ENCODE measurements at regions not wholly inside any gene's neighbourhood (a gene's known extent, or its start where the extent isn't known, plus 50 kb on each side); places are given as distances from the start of the nearest gene placed in this dataset.

DNA sequence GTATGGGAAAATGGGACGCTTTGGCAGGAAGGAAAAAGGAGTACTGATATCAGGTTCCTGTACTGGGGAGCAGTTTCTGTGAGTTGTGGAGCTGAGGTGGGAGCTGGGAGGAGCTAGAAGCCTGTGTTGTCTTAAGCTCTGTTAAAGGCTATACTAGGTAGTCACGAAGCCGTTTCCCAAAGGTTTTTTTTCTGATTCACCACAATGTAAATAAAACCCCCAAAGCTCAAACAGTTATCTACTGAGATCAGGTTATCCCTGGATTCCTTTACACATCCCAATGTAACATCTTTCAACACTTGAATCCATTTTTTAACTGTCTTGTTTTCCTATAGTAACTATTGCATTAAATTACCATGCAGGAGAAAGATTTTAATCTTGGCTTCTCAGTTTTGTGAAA, 297.4 kb upstream of the SFRP2 start:
- no peak overlapping the region for H3K4me3 ChIP-seq (ENCODE audit: low read depth, low read length)
- TF ChIP-seq CTCF (IDR thresholded peaks at IDR 0.05; ENCODE audit: borderline replicate concordance, insufficient read depth, low read depth, low read length), result no peak

DNA sequence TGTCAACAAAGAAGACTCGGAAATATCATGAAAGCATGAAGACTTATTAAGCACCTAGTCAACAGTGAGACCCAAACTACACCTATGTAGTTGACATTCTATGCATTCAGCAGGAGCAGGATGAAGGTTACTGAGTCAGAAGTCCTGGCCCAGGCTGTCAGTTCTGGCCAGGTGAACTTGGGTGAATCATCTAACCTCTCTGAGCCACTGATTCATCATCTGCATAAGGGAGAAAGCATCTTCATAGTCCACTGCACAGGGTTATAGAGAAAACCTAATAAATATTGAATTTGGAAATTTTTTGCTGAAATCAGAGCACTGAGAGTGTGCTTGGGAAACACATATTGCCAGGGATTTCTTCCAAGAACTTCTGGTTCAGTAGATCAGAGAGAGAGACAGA, 296.0 kb upstream of the SFRP2 start:
- no peak overlapping the region for H3K4me3 ChIP-seq (ENCODE audit: low read depth, low read length)
- no peak for TF ChIP-seq CTCF (IDR thresholded peaks at IDR 0.05; ENCODE audit: borderline replicate concordance, insufficient read depth, low read depth, low read length)

GRCh38 chr4:154082760-154083535, 294.1 kb upstream of the SFRP2 start:
- peak; percentile 44; the same call in 1 of the 2 replicates for TF ChIP-seq CTCF (IDR thresholded peaks at IDR 0.05; ENCODE audit: borderline replicate concordance, insufficient read depth, low read depth, low read length)
- H3K4me3 ChIP-seq (ENCODE audit: low read depth, low read length), result no peak overlapping the region

DNA sequence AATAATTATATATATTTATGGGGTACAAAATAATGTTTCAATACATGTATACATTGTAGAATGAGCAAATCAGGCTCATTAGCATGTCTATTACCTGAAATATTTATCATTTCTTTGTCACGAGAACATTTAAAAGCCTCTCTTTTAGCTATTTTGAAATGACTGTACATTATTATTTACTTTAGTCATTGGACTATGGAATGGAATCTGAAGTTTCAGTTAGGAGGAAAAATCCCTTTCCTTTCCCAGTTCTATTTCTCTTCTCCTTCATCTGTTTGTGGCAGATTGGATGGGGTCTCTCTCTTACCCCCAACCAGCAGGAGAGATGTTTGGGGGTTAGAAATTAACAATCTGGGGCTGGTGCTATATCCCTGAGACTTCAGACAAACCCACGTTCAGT, 292.5 kb upstream of the SFRP2 start:
- TF ChIP-seq CTCF (IDR thresholded peaks at IDR 0.05; ENCODE audit: borderline replicate concordance, insufficient read depth, low read depth, low read length), result no peak

DNA sequence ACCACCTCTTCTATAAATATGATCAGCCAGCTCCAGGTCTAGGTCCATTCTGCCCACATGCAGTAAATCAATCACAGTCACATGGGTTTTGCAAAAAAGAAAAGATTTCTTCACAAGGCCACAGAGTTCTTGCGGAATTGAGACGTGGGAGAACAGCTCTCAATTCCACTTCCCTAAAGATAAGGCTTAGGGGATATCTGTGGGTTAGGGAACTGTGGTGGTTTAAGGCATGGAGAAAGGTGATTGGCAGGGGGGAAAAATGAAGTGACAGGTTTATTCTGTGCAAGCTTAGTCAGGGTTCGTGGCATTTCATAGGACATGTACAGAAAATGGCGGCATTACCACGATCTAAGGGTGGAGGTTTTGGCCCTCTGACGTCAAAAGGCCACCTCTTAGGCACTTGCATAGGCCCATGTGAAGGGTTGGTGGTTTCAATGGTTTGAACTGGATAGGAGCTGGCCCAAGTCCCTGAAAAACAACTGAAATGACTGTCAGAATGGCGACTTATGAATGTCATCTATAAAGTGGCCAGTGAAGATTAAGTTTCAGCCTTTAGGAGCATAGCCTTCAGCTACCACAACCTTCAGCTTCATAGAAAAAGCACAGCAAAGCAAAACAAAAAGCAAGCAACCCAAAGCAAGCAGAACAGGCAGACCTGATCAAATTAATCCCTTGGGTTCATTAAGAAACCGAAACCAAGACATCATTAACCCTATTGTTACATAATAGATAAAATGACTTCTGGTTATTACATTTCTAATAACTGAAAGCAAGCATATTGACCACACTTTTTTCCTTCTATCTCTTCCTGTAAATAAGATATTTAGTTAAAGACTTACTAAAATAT, 289.8 kb upstream of the SFRP2 start:
- no peak overlapping the region for H3K4me3 ChIP-seq (ENCODE audit: low read depth, low read length)
- no peak for TF ChIP-seq CTCF (IDR thresholded peaks at IDR 0.05; ENCODE audit: borderline replicate concordance, insufficient read depth, low read depth, low read length)

More for the DNA sequence above, 292.5 kb upstream of the SFRP2 start:
- no peak overlapping the region for H3K4me3 ChIP-seq (ENCODE audit: low read depth, low read length)

DNA sequence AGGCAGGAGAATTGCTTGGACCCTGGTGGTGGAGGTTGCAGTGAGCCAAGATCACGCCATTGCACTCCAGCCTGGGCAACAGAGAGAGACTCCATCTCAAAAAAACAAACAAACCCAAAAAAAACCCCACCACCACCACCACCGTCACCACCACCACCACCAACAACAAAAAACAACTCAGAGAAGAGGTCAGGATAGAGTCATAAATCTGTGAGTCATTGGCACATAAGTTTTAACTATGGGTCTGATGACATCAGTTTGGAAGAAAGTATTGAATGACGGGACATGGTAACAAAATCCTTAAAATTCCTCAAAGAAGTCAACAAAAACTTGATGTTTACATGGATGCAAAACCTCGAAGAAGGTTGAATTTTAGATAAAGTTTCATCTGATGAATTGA, 288.0 kb upstream of the SFRP2 start:
- no peak overlapping the region for H3K4me3 ChIP-seq (ENCODE audit: low read depth, low read length)
- TF ChIP-seq CTCF (IDR thresholded peaks at IDR 0.05; ENCODE audit: borderline replicate concordance, insufficient read depth, low read depth, low read length), result no peak

Measured in GM12875 (cell line).